Erythroblast (primary cell): ENCODE measurements at regions not wholly inside any gene's neighbourhood (a gene's known extent, or its start where the extent isn't known, plus 50 kb on each side); places are given as distances from the start of the nearest gene placed in this dataset.
A peak's percentile ranks its signal among the peaks of the same experiment; 100 is the strongest.
"Not testable (repeated sequence)": the region's sequence is repeated elsewhere in the genome, so short reads cannot be mapped to it uniquely, and the experiment has no call there.

Experiments used
- DNase-seq, 2 experiments: peaks; one replicate each; lab custom pipeline; 2025; lab: John Stamatoyannopoulos, UW
- GATA1 ChIP-seq: IDR thresholded peaks from 2 replicates; pipeline ENCODE4 v1.6.1; 2011; ENCODE audit warnings: low read depth, mild to moderate bottlenecking, control low read depth, low read length, moderate library complexity
- POLR2A ChIP-seq: IDR thresholded peaks from 2 replicates; pipeline ENCODE4 v1.6.1; 2011; ENCODE audit warnings: mild to moderate bottlenecking, low read length

DNA sequence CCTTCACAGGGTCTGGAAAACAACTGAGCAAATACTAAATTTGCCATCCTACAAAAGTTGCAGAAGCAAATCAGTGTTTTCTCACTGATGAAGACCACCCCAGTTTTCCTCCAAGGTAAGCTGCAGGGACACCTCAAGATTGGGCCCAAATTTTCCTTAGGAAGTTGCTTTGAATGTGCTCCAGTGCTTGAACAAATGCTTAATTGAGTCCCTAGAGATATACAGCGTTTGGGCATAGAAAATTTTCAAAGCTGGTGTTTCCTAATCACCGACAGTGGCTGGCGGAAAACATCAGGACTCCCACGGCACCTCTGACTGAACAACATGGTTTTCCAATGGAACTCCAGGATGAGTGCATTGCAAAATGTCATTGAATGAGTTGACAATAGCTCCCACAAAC lies 92.5 kb upstream of the HMGA2 start:
- DNase-seq: no peak
- TF ChIP-seq POLR2A (no peak), GATA1 (no peak)

DNA sequence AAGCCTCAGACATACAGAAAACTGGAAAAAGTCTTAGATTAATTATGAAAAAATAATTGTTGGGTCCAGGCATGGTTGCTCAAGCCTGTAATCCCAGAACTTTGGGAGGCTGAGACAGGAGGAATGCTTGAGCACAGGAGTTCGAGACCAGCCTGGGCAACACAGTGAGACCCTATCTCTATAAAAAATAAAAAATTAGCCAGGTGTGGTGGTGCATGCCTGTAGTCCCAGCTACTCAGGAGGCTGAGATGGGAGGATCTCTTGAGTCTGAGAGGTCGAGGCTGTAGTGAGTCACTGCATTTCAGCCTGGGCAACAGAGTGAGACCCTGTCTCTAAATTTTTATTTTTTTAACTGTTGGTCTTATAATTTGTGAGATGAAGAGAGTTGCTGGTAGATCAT lies 90.6 kb upstream of the HMGA2 start:
- not testable (repeated sequence) for DNase-seq

DNA sequence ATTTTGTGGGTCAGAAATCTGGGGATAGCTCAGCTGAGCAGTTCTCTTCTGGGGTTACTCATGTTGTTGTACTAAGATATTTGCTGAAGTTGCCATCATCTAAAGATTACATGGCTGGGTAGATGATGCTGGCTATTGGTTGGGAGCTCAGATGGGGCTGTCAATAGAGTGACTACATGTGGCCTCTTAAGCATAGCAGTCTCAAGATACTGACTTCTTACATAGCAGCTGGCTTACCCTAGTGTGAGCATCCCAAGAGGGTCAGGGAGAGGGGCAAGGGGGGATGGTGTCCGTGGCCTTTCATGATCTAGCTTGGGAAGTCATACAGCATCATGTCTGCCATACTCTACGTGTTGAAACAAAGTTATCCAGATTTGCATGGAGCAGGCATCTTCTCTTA lies 90.1 kb upstream of the HMGA2 start:
- no peak for TF ChIP-seq POLR2A
- no peak for TF ChIP-seq GATA1
- DNase-seq: no peak

DNA sequence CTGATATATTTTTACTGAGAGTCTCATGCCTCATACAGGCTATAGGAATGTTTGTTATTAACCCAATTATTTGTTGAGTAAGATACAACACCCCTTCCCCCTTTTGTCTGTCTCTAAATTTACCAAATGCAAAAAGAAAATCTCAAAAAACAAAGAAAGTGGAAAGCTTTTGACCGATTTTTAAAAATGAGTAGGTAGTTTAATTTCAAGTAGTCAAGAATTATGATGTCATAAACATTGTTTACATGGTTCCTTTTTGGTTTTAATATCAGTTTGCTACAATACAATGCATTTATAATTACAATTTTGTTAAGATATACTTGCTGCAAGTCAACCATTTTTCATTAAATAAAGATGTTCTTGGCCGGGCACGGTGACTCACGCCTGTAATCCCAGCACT lies 84.7 kb upstream of the HMGA2 start:
- no peak for DNase-seq
- TF ChIP-seq GATA1: no peak
- TF ChIP-seq POLR2A: no peak

DNA sequence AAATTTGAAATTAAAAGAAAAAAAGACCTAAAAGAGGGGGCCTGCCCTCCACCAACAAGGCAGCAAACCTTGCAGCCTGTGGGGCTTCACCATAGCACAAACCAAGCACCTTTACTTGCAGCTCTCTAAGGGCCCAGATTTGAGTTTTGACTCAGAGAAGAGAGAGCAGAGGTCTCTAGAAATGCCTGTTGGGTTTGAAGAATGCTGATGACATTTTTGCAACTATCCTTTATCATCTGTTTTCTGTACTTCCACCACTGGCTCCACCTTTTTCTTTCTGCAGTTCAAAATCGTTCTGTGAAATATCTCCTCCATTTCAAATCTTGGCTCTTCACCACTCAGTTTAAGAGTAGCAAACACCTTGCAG lies 83.8 kb upstream of the HMGA2 start:
- TF ChIP-seq POLR2A (no peak), GATA1 (no peak)
- DNase-seq: no peak

DNA sequence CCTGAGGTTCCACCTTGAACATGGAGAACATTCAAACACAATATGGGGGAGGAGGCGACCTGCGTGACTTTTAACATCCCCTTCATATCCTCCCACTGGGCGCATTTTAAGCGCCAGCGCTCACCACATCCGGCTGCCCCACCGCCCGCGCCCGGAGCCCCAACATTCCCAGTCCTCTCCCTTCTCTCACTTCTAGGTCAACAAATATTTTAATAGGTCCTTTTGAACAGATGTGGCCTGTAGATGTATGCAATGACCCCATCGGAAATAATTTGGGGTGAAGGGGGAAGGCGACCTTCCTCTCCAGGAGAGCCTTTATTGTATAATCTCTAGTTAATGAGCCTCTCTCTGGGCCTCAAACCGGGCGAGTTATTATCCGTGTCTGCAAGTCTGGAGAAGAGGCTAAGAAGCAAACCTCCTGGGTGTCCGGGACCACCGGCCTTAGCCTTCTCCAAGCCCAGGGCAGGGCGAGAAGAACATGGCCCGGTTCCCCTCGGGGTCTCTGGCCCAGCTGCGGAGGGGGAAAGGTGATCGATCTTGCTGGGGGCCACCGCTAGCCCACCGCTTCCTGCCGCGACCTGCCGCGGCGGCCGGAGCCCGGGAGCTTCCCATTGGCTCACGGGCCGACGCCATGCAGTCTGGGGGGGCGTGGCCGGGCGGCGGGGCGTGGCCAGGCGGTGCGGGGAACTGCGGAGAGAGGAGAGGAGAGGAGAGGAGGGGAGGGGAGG lies 83.2 kb upstream of the HMGA2 start:
- peak; percentile 83 to 86 for DNase-seq
- TF ChIP-seq GATA1 (no peak), POLR2A (peak; percentile 36)

DNA sequence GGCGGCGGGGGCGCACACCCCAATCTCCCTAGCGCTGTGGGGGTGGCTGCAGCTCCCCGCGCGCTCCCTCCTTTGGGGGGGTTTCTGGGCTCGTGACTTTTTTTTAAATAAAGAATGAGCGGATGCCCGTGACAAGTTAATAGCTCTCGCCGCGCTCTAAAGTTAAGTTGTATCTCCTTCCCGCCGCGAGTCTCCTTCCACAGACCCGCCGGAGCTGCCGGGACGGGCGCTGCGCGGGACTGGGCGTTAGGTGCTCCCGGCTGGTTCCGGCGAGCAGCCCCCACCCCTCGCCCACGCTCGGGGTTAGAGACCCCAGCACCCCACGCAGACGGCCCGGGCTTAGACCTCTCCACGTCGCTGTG lies 82.6 kb upstream of the HMGA2 start:
- no peak for DNase-seq
- TF ChIP-seq POLR2A (no peak), GATA1 (no peak)

DNA sequence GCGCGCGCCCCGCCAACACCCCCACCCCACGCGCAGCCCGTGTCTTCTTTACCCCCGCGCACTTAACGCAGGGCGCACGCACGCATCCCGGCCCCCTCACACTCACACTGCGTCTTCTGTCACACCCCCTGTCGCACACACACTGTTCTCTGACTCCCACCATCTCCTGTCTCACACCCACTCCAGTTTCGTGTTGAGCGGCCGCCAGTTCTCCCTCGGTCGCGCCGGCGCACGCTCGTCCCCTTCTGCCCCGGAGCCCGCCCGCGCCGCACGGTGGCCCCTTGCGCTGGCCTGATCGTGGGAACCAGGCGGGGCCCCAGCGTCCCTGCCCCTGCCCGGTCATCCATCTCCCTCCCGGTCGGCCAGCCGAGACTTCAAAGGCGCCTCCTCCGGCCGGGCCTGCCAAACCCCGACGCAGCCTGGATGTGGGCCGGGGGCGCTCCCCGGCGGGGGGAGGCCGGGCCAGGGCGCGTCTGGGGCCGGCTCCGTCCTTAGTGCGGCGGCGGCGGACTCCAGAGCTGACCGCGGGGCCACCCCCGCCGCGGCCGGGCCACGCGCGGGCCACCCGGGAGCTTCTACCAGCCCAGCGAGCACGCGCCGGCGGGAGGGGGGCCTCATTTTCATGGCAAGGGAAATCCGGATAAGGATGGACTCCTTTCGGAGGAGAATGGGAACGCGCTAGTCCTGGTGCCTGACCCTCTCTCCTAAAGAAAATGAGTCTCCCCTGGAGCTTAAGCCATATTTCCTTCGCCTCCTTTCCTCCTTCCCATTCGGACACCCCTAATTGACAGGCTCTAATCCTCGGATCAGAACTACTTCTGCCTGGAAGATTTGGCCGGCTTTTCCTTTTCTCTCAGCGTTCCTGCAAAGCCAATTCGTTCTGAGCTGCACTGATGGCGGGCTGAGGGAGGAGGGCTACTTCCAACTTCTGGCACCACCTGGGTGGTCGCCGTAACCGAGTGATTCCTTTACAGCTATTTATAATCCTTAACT lies 82.0 kb upstream of the HMGA2 start:
- TF ChIP-seq GATA1 (no peak), POLR2A (no peak)
- DNase-seq: peak; percentile 36 to 40

DNA sequence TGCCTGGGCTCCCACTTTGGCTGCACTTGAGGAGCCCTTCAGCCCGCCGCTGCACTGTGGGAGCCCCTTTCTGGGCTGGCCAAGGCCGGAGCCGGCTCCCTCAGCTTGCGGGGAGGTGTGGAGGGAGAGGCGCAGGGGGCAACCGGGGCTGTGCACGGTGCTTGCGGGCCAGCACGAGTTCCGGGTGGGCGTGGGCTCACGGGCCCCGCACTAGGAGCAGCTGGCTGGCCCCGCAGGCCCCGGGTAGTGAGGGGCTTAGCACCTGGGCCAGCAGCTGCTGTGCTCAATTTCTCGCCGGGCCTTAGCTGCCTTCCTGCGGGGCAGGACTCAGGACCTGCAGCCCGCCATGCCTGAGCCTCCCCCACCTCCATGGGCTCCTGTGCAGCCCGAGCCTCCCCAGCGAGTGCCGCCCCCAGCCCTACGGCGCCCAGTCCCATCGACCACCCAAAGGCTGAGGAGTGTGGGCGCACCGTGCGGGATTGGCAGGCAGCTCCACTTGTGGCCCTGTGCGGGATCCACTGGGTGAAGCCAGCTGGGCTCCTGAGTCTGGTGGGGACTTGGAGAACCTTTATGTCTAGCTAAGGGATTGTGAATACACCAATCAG lies 79.9 kb upstream of the HMGA2 start:
- not testable (repeated sequence) for DNase-seq

DNA sequence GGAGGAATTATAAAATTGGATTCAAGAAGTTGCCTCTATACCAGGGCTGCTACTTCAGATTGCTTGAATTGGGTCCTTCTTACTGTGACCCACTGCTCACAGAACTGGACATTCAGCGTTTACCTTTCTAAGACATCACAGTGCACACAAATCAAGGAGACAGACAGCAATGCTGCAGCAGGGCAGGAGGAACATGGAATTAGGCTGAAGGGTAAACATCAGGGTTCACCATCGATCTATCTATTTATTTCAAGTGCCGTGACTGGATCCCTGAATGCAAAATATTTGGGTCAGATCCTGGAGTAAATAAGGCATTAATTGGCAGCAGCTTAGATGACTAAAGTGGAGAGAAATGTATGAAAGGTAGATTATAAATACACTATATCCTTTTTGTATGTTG lies 76.9 kb upstream of the HMGA2 start:
- no peak for TF ChIP-seq GATA1
- TF ChIP-seq POLR2A: no peak
- no peak for DNase-seq

DNA sequence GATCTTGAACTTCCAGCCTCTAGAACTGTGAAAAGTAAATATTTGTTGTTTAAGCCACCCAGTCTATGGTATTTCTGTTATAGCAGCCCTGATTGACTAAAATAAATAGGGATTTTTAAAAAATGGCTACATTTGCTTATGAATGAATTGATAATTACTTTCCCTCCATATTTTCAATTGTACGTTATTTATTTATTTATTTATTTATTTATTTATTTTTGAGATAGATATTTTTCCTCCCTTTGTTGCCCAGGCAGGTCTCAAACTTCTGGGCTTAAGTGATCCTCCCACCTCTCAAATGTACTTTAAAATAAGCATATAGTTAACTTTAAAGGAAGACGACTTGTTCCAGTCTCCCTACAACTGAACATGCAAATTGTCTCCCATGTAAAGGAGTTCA lies 76.0 kb upstream of the HMGA2 start:
- TF ChIP-seq POLR2A (no peak), GATA1 (no peak)
- DNase-seq: no peak

DNA sequence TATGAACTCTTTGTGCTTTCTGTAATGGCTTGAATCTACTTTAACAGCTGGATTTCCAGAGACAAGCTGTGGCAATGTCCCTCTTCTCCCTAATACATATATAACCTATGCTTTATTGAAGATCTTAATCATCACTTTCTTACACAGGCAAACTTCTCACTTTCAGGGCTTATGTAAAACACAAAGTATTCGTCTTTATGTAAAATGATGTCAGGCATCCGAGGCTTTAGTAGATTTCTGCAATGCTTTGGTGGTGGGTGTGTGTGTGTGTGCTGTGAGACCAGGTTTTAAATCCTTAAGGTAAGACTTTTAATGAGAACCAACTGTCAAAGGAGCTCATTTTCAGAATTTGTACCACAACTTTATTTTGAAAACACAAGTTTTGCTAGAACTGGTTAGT lies 70.0 kb upstream of the HMGA2 start:
- no peak for DNase-seq

DNA sequence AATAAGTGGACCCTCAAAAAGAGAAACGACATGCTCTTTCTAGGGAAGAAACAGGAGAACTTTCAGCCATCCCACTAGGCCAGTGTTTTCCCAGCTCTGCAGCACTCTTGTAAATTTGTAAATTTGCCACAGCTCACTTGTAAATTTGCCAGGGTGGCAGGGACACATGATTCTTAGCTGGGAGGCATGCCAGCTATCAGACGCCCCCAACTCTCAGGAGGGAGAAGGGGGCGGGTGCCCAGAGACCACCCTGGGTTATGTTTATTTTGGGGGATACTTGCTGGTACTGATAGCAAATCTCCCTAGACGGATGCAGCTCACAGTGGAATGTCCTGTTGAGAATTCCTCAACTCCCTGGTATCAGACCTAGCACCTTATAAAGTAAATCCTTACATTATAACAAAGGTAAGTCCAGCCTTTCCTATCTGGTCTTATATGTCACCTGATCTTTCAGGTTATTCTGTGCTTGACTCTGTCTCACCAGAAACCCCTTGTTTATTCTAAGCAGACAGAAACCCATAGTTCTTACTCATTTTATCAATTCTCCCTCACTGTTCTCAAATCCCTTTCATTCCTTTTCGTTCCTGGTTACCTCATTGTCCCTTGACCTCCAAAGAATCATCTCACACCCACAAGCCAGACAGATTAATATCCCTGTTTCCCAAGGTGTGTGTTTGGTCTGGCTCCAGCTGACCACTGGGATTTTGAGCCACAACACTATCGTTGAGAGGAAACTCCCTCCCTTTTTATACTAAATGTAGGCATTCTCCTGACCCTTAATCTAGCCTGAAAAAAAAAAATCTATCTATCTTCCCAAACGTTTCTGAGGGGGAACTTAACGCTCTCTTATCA lies 69.3 kb upstream of the HMGA2 start:
- DNase-seq: no peak
- TF ChIP-seq POLR2A: no peak
- TF ChIP-seq GATA1: no peak

More for the DNA sequence above, 70.0 kb upstream of the HMGA2 start:
- no peak for TF ChIP-seq POLR2A
- TF ChIP-seq GATA1: no peak
